Glutamatergic neuron (in vitro differentiated cells): ENCODE measurements at regions not wholly inside any gene's neighbourhood (a gene's known extent, or its start where the extent isn't known, plus 50 kb on each side); places are given as distances from the start of the nearest gene placed in this dataset. TPM values are rescaled to one million over a fixed set of nuclear protein-coding genes. Genes with fewer than 3 reads are reported as not detected.
"Not testable (repeated sequence)": the region's sequence is repeated elsewhere in the genome, so short reads cannot be mapped to it uniquely, and the experiment has no call there.

Source experiments
- DNase-seq: peaks from one replicate; pipeline ENCODE4 v3.0.0; 2022
- H3K27ac Mint-ChIP-seq: one replicate; pipeline ENCODE4 v1.8.0; 2020; ENCODE audit warnings: mild to moderate bottlenecking, mixed read lengths, inconsistent platforms; ENCODE audit not compliant: unreplicated experiment
- H3K27me3 Mint-ChIP-seq: one replicate; pipeline ENCODE4 v1.8.0; 2020; ENCODE audit warnings: mild to moderate bottlenecking, moderate library complexity, mixed read lengths, inconsistent platforms; ENCODE audit not compliant: unreplicated experiment
- H3K36me3 Mint-ChIP-seq: one replicate; pipeline ENCODE4 v1.8.0; 2020; ENCODE audit warnings: mild to moderate bottlenecking, mixed read lengths, inconsistent platforms; ENCODE audit not compliant: unreplicated experiment
- H3K4me1 Mint-ChIP-seq: one replicate; pipeline ENCODE4 v1.8.0; 2020; ENCODE audit warnings: mild to moderate bottlenecking, low read depth, mixed read lengths, inconsistent platforms; ENCODE audit not compliant: unreplicated experiment
- H3K4me3 Mint-ChIP-seq: one replicate; pipeline ENCODE4 v1.8.0; 2020; ENCODE audit warnings: mild to moderate bottlenecking, mixed read lengths, inconsistent platforms; ENCODE audit not compliant: unreplicated experiment
- H3K9me3 Mint-ChIP-seq: one replicate; pipeline ENCODE4 v1.8.0; 2020; ENCODE audit warnings: mild to moderate bottlenecking, moderate library complexity, mixed read lengths, inconsistent platforms; ENCODE audit not compliant: unreplicated experiment
- microRNA-seq: library from miRNA; unstranded; fragments of <30 nt; microRNA quantifications from one replicate; pipeline ENCODE4, GENCODE V29; 2020; ENCODE audit not compliant: unreplicated experiment

DNA sequence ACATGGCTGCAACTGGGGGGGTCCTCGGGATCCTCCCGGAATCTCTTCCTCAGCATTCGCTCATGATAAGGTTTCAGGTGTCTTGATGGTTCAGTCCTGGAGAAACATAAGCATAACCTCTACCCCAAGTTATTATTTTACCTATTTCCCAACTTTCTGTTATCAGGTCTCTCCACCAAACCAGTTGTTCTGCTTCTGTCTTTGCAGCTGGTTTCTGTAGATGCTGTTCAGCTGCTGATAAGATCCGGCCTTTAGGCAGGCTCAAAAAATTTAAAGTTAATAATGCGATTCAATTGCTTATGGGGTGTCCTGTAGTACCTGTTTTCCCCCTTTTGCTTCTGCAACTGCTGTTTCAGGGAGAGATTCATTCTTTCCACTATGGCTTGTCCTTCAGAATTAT, 55.6 kb upstream of the LPCAT1 start:
- peaks cover 29% of the 10 kb centered on the region for H3K36me3 Mint-ChIP-seq
- H3K9me3 Mint-ChIP-seq, H3K4me3 Mint-ChIP-seq, H3K27ac Mint-ChIP-seq, DNase-seq, H3K4me1 Mint-ChIP-seq, H3K27me3 Mint-ChIP-seq: not testable (repeated sequence)

DNA sequence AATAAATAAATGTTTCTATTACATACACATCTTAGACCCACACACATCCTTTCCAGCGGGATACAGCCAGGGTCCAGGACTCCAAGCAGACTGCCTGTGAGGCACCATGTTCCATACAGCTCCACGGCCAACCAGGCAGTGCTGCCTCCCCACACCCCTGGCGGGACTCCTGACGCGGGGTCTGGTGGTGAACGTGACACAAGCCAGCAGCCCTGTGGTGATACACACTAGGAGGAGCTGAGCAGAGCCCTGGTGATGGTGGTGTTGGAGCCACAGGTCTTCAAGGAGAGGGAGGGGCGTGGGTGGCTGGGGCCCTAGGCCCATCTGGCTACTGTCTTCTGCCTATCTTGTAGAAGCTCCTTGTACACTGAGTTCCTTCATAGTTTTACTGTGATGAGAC, 53.1 kb upstream of the LPCAT1 start:
- peaks cover 25% of the 10 kb centered on the region for H3K36me3 Mint-ChIP-seq
- DNase-seq, H3K9me3 Mint-ChIP-seq, H3K4me1 Mint-ChIP-seq, H3K27ac Mint-ChIP-seq, H3K27me3 Mint-ChIP-seq, H3K4me3 Mint-ChIP-seq: not testable (repeated sequence)

DNA sequence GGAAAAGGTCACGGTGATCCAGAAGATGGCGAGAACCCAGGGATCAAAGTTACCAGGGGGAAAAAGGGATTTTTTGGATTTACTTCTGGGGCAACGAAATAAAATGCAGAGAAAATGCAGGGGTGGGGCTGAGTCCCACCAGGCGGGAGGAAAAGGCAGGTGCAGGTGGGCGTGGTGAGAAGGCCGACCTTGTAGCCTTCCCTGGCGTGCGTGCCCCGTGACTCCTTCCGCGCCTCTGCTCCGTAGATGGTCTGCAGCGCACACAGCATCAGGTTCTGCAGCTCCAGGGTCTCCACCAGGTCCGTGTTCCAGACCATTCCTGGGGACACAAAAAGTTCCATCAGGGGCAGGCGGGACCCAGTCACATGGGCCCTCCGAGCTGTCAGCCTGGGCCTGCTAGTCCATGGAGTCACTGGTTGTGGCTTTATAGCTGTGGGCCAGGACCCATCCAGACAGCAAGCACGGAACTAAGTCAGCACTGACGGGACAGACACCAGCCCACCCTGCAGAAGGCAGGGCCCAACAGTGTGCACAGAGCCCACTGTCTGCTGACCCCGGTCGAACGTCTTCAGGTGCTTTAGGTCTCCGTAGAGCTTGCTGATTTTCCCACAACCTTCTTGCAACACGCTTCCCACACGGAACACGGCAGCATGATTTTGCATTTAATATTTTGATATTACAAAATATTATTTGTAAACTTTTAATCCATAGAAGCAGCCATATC, 52.4 kb upstream of the LPCAT1 start:
- not testable (repeated sequence) for DNase-seq, H3K27me3 Mint-ChIP-seq, H3K9me3 Mint-ChIP-seq, H3K27ac Mint-ChIP-seq, H3K4me1 Mint-ChIP-seq, H3K4me3 Mint-ChIP-seq
- H3K36me3 Mint-ChIP-seq = peaks cover 21% of the 10 kb centered on the region

DNA sequence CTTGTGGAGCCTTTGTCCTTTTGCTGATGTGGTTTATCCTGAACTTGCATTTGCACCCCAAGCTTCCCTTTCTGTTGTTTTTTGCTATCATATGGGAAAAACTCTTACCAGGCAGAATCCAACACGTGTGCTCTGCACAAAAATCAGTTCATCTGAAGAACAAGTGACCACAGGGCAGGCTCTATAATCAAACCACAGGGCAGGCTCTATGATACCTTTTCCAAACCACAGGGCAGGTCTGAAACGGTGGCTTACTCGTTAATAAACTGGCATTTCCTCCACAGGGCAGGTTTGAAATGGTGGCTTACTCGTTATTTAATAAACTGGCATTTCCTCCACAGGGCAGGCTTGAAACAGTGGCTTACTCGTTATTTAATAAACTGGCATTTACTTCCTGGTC, 51.7 kb upstream of the LPCAT1 start:
- not testable (repeated sequence) for H3K4me1 Mint-ChIP-seq, H3K4me3 Mint-ChIP-seq, H3K27ac Mint-ChIP-seq, DNase-seq, H3K27me3 Mint-ChIP-seq, H3K9me3 Mint-ChIP-seq
- H3K36me3 Mint-ChIP-seq = peaks cover 16% of the 10 kb centered on the region

DNA sequence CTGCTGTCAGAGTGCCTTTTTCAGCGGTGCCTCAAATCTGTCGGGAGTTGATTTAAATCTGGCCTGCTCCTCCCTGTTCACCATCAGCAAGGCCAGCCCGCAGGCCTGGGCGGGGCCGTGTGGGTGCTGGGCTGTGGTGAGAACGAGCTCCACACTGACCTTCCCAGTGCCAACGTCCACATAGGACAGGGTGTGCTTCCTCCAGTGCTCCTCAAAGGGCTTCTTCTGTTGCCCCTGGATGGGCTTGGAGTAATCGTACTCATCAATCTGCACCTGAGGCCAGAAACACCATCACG, 50.2 kb upstream of the LPCAT1 start:
- not testable (repeated sequence) for H3K9me3 Mint-ChIP-seq, H3K4me1 Mint-ChIP-seq, H3K4me3 Mint-ChIP-seq, H3K27ac Mint-ChIP-seq, H3K27me3 Mint-ChIP-seq, DNase-seq
- H3K36me3 Mint-ChIP-seq = peaks cover 17% of the 10 kb centered on the region

DNA sequence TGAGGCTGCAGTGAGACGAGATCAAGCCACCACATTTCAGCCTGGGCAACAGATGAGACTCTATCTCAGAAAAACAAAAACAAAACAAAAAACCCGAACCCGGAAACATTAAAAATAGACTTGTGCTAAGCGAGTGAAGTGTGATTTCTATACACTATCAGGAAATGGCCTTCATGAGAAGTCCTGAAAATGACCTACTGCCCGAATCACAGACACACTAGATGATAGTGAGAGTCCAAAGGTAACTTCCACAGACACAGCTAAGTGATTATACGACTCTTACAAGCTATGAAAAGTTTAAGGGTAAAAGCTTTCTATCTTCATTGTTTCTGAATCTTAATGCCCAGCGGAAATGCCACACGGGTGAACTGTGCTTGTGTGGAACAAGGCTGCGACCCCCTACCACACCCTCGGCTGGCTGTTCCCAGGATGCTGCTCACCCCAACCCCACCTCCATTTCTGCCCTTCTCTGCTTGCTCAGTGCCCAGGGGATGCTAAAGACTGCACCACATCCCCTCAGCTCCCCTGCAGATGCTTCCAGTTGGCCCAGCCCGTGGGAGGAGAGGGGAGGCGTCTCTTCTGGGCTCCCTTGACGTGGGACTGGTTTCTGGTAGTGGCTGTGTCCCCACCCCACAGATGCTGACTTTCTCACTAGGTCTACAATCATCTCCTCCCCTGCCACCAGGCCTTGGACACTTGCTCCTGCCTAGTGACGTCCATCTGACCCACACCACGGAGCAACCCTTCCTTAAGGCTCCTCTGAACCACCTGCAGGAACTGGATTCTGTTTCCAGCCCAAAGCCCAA, 49.7 kb upstream of the LPCAT1 start:
- Mint-ChIP-seq H3K27ac (peak overlapping the region; percentile 33), H3K36me3 (peaks cover 11% of the 10 kb centered on the region)
- not testable (repeated sequence) for H3K4me1 Mint-ChIP-seq, H3K4me3 Mint-ChIP-seq, H3K9me3 Mint-ChIP-seq, DNase-seq, H3K27me3 Mint-ChIP-seq

Small RNA genes lying in the stretch of these regions (microRNA-seq; reads per million reads assigned to microRNA genes)
- not detected for gene MIR4277
